Progenitor cell of endocrine pancreas (in vitro differentiated cells): ENCODE measurements at regions not wholly inside any gene's neighbourhood (a gene's known extent, or its start where the extent isn't known, plus 50 kb on each side); places are given as distances from the start of the nearest gene placed in this dataset.

ENCODE experiments used
- DNase-seq: peaks from one replicate; pipeline ENCODE4 v3.0.0; 2021; ENCODE audit warnings: low spot score; ENCODE audit not compliant: unreplicated experiment
- H3K27ac Mint-ChIP-seq: 2 replicates; pipeline ENCODE4 v1.8.0; 2021; ENCODE audit warnings: mild to moderate bottlenecking, moderate library complexity, mixed read lengths
- H3K27me3 Mint-ChIP-seq: 2 replicates; pipeline ENCODE4 v1.8.0; 2021; ENCODE audit warnings: mixed read lengths
- H3K36me3 Mint-ChIP-seq: 2 replicates; pipeline ENCODE4 v1.8.0; 2022; ENCODE audit warnings: mixed read lengths; ENCODE audit not compliant: insufficient read depth
- H3K4me1 Mint-ChIP-seq: 2 replicates; pipeline ENCODE4 v1.8.0; 2021; ENCODE audit warnings: low read depth, mixed read lengths
- H3K4me3 Mint-ChIP-seq: 2 replicates; pipeline ENCODE4 v1.8.0; 2021; ENCODE audit warnings: low read depth, mild to moderate bottlenecking, moderate library complexity, mixed read lengths
- H3K9me3 Mint-ChIP-seq: 2 replicates; pipeline ENCODE4 v1.8.0; 2021; ENCODE audit warnings: low read depth, mixed read lengths
- CTCF ChIP-seq: fragments of 200-600 bp; sonication (generic); IDR thresholded peaks from one replicate; pipeline ENCODE4 v1.5.0; 2021; ENCODE audit warnings: antibody characterized with exemption, mild to moderate bottlenecking; ENCODE audit not compliant: unreplicated experiment

GRCh38 chr7:46126675-46127300 lies 205.7 kb upstream of the IGFBP3 start:
- no peak overlapping the region for H3K4me3 Mint-ChIP-seq
- H3K27me3 Mint-ChIP-seq = no peaks in the 10 kb centered on the region
- no peak overlapping the region for H3K27ac Mint-ChIP-seq
- no peak for TF ChIP-seq CTCF
- no peaks in the 10 kb centered on the region for H3K4me1 Mint-ChIP-seq
- H3K36me3 Mint-ChIP-seq = no peaks in the 10 kb centered on the region
- no peak for DNase-seq
- no peaks in the 10 kb centered on the region for H3K9me3 Mint-ChIP-seq

GRCh38 chr7:46123756-46124343 lies 202.8 kb upstream of the IGFBP3 start:
- Mint-ChIP-seq H3K36me3 (no peaks in the 10 kb centered on the region), H3K27ac (no peak overlapping the region), H3K27me3 (no peaks in the 10 kb centered on the region), H3K4me3 (no peak overlapping the region), H3K9me3 (no peaks in the 10 kb centered on the region), H3K4me1 (no peaks in the 10 kb centered on the region)
- TF ChIP-seq CTCF = no peak
- DNase-seq = no peak

- H3K27me3 Mint-ChIP-seq = no peaks in the 10 kb centered on the region
- no peaks in the 10 kb centered on the region for H3K9me3 Mint-ChIP-seq
- TF ChIP-seq CTCF = no peak
- H3K36me3 Mint-ChIP-seq = no peaks in the 10 kb centered on the region
- H3K4me3 Mint-ChIP-seq = no peak overlapping the region
- H3K27ac Mint-ChIP-seq = no peak overlapping the region
- DNase-seq = no peak
- no peaks in the 10 kb centered on the region for H3K4me1 Mint-ChIP-seq
Measured at GRCh38 chr7:46115410-46115809, 194.3 kb upstream of the IGFBP3 start.

- DNase-seq = no peak
- no peak overlapping the region for H3K4me3 Mint-ChIP-seq
- H3K27me3 Mint-ChIP-seq = no peaks in the 10 kb centered on the region
- no peaks in the 10 kb centered on the region for H3K4me1 Mint-ChIP-seq
- no peaks in the 10 kb centered on the region for H3K36me3 Mint-ChIP-seq
- H3K9me3 Mint-ChIP-seq = no peaks in the 10 kb centered on the region
- no peak for TF ChIP-seq CTCF
- H3K27ac Mint-ChIP-seq = no peak overlapping the region
Measured at GRCh38 chr7:46109437-46109836, 188.4 kb upstream of the IGFBP3 start.

GRCh38 chr7:46108272-46108671 lies 187.2 kb upstream of the IGFBP3 start:
- H3K4me1 Mint-ChIP-seq = no peaks in the 10 kb centered on the region
- H3K36me3 Mint-ChIP-seq = no peaks in the 10 kb centered on the region
- DNase-seq = no peak
- no peak overlapping the region for H3K27ac Mint-ChIP-seq
- H3K9me3 Mint-ChIP-seq = no peaks in the 10 kb centered on the region
- TF ChIP-seq CTCF = no peak
- H3K27me3 Mint-ChIP-seq = no peaks in the 10 kb centered on the region
- H3K4me3 Mint-ChIP-seq = no peak overlapping the region
